Hematopoietic multipotent progenitor cell treated with erythropoietin and hydrocortisone succinate and interleukin-3 and kit ligand, for 6 days (in vitro differentiated cells): ENCODE measurements at regions not wholly inside any gene's neighbourhood (a gene's known extent, or its start where the extent isn't known, plus 50 kb on each side); places are given as distances from the start of the nearest gene placed in this dataset.
A peak's percentile ranks its signal among the peaks of the same experiment; 100 is the strongest.
"Not testable (repeated sequence)": the region's sequence is repeated elsewhere in the genome, so short reads cannot be mapped to it uniquely, and the experiment has no call there.

Source experiments
- DNase-seq: peaks from one replicate; pipeline ENCODE4 v3.0.0-alpha.2; 2015

- no peak for DNase-seq
These were observed 281.1 kb downstream of the NKX6-1 start for GRCh38 chr4:84218031-84218430.

GRCh38 chr4:84215217-84215616, 283.9 kb downstream of the NKX6-1 start:
- no peak for DNase-seq

GRCh38 chr4:84206226-84206625, 292.9 kb downstream of the NKX6-1 start:
- DNase-seq, result not testable (repeated sequence)

- DNase-seq, result no peak
These were observed 309.9 kb downstream of the NKX6-1 start for GRCh38 chr4:84189144-84189543.

- DNase-seq, result no peak
These were observed 319.7 kb downstream of the NKX6-1 start for GRCh38 chr4:84179409-84179808.

- no peak for DNase-seq
These were observed 321.1 kb downstream of the NKX6-1 start for GRCh38 chr4:84177831-84178542.

GRCh38 chr4:84176016-84176415, 323.1 kb downstream of the NKX6-1 start:
- DNase-seq, result no peak

- DNase-seq, result no peak
These were observed 327.2 kb downstream of the NKX6-1 start for GRCh38 chr4:84171871-84172270.

- DNase-seq, result peak; percentile 1
These were observed 331.5 kb downstream of the NKX6-1 start for GRCh38 chr4:84167564-84167963.

GRCh38 chr4:84167093-84167492, 332.0 kb downstream of the NKX6-1 start:
- no peak for DNase-seq

- no peak for DNase-seq
These were observed 332.6 kb downstream of the NKX6-1 start for GRCh38 chr4:84166486-84166885.

- no peak for DNase-seq
These were observed 334.9 kb downstream of the NKX6-1 start for GRCh38 chr4:84164201-84164600.

GRCh38 chr4:84159762-84160161, 339.3 kb downstream of the NKX6-1 start:
- no peak for DNase-seq

- DNase-seq, result no peak
These were observed 340.4 kb downstream of the NKX6-1 start for GRCh38 chr4:84158670-84159069.

GRCh38 chr4:84151574-84151973, 347.5 kb downstream of the NKX6-1 start:
- DNase-seq, result no peak

- DNase-seq, result no peak
These were observed 348.9 kb downstream of the NKX6-1 start for GRCh38 chr4:84150177-84150576.

- DNase-seq, result no peak
These were observed 351.3 kb downstream of the NKX6-1 start for GRCh38 chr4:84147831-84148230.

GRCh38 chr4:84146300-84146959, 352.7 kb downstream of the NKX6-1 start:
- DNase-seq, result no peak

- DNase-seq, result no peak
These were observed 353.9 kb downstream of the NKX6-1 start for GRCh38 chr4:84145176-84145575.

- DNase-seq, result not testable (repeated sequence)
These were observed 372.2 kb downstream of the NKX6-1 start for GRCh38 chr4:84126911-84127310.

GRCh38 chr4:84126061-84126787, 372.9 kb downstream of the NKX6-1 start:
- DNase-seq, result no peak

- no peak for DNase-seq
These were observed 389.1 kb downstream of the NKX6-1 start for GRCh38 chr4:84110040-84110439.

- not testable (repeated sequence) for DNase-seq
These were observed 397.2 kb downstream of the NKX6-1 start for GRCh38 chr4:84101653-84102625.
